Activated T-helper 9 cell treated with anti-CD3 and anti-CD28 coated beads, Interleukin-2, amount 50 U/mL, for 16 hours (primary cell): ENCODE measurements at regions not wholly inside any gene's neighbourhood (a gene's known extent, or its start where the extent isn't known, plus 50 kb on each side); places are given as distances from the start of the nearest gene placed in this dataset.
A peak's percentile ranks its signal among the peaks of the same experiment; 100 is the strongest.
"Not testable (repeated sequence)": the region's sequence is repeated elsewhere in the genome, so short reads cannot be mapped to it uniquely, and the experiment has no call there.

ENCODE experiments used
- DNase-seq: peaks from one replicate; pipeline ENCODE4 v3.0.0-alpha.2; 2020; ENCODE audit warnings: low read depth

GRCh38 chr4:1561286-1561990 is 122.7 kb downstream of the FAM53A start:
- DNase-seq = no peak

- DNase-seq = no peak
Measured at GRCh38 chr4:1559896-1560650, 124.0 kb downstream of the FAM53A start.

- no peak for DNase-seq
Measured at GRCh38 chr4:1558205-1558604, 125.9 kb downstream of the FAM53A start.

- DNase-seq = no peak
Measured at GRCh38 chr4:1557221-1557597, 126.9 kb downstream of the FAM53A start.

- no peak for DNase-seq
Measured at GRCh38 chr4:1556541-1557220, 127.4 kb downstream of the FAM53A start.

- DNase-seq = no peak
Measured at GRCh38 chr4:1554876-1555265, 129.2 kb downstream of the FAM53A start.

GRCh38 chr4:1554246-1554875 is 129.8 kb downstream of the FAM53A start:
- no peak for DNase-seq

- no peak for DNase-seq
Measured at GRCh38 chr4:1553365-1553764, 130.7 kb downstream of the FAM53A start.

GRCh38 chr4:1552451-1552850 is 131.7 kb downstream of the FAM53A start:
- DNase-seq = no peak

GRCh38 chr4:1551211-1551610 is 132.9 kb downstream of the FAM53A start:
- DNase-seq = no peak

GRCh38 chr4:1550122-1551070 is 133.7 kb downstream of the FAM53A start:
- DNase-seq = no peak

GRCh38 chr4:1549638-1550035 is 134.5 kb downstream of the FAM53A start:
- no peak for DNase-seq

- peak; percentile 40 for DNase-seq
Measured at GRCh38 chr4:1548827-1549637, 135.1 kb downstream of the FAM53A start.

- no peak for DNase-seq
Measured at GRCh38 chr4:1547856-1548826, 136.0 kb downstream of the FAM53A start.

GRCh38 chr4:1547131-1547855 is 136.8 kb downstream of the FAM53A start:
- no peak for DNase-seq

- no peak for DNase-seq
Measured at GRCh38 chr4:1544861-1545281, 138.6 kb upstream of the NKX1-1 start.

- not testable (repeated sequence) for DNase-seq
Measured at GRCh38 chr4:1544435-1544834, 138.2 kb upstream of the NKX1-1 start.

- DNase-seq = no peak
Measured at GRCh38 chr4:1543976-1544375, 137.7 kb upstream of the NKX1-1 start.

- no peak for DNase-seq
Measured at GRCh38 chr4:1543561-1543960, 137.3 kb upstream of the NKX1-1 start.
